GM12872 (cell line): ENCODE measurements at regions not wholly inside any gene's neighbourhood (a gene's known extent, or its start where the extent isn't known, plus 50 kb on each side); places are given as distances from the start of the nearest gene placed in this dataset.

Experiments used
- TF ChIP-seq, protein P1 (sequence below): IDR thresholded peaks from 3 replicates; pipeline ENCODE4 v1.5.1; 2011; ENCODE audit warnings: low read depth, mild to moderate bottlenecking, low read length, moderate library complexity; ENCODE audit not compliant: insufficient read depth

GRCh38 chr7:3107889-3108570 lies 64.4 kb upstream of the CARD11 start:
- TF ChIP-seq, protein P1, sequence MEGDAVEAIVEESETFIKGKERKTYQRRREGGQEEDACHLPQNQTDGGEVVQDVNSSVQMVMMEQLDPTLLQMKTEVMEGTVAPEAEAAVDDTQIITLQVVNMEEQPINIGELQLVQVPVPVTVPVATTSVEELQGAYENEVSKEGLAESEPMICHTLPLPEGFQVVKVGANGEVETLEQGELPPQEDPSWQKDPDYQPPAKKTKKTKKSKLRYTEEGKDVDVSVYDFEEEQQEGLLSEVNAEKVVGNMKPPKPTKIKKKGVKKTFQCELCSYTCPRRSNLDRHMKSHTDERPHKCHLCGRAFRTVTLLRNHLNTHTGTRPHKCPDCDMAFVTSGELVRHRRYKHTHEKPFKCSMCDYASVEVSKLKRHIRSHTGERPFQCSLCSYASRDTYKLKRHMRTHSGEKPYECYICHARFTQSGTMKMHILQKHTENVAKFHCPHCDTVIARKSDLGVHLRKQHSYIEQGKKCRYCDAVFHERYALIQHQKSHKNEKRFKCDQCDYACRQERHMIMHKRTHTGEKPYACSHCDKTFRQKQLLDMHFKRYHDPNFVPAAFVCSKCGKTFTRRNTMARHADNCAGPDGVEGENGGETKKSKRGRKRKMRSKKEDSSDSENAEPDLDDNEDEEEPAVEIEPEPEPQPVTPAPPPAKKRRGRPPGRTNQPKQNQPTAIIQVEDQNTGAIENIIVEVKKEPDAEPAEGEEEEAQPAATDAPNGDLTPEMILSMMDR = no peak

- TF ChIP-seq, protein P1 = no peak
Measured at GRCh38 chr7:3109311-3109915, 65.7 kb upstream of the CARD11 start.

GRCh38 chr7:3112479-3113134 lies 68.9 kb upstream of the CARD11 start:
- TF ChIP-seq, protein P1 = no peak

DNA sequence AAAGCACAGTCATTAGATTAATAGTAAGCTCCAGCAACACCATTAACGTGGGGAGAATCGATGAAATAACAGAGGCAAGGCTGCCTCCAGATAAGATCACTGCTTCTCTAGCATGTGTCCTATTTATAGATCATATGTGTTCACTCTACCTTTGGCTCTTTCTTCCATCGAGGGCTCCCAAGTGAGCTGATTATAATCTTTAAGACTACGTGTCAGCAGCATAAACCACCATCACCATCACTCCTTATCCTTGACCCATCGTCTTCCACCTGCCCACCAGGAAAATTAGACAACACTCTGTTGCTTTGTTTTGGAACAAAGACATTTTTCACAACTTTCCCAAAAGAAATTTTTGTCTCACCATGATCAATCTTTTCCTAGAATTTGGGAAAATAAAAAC lies 71.2 kb upstream of the CARD11 start:
- TF ChIP-seq, protein P1 = no peak

DNA sequence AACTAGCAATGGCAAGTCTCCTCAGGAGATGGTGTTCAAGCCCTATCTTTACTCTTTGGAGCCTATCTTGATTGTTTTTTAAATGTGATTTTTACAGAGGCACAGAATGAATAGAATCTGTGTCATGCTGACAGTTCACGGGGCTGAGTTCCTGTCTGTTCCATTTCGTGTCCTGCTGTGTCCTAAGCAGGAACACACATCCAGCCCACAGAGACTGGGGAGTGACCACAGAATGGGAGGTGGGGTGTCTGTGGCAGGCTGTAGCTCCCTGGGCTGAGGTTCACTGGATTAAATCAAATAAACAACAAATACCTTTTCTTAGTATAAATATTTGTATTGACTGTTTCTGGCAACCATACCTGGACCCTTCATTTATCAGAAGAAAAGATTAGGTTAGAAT lies 73.4 kb upstream of the CARD11 start:
- TF ChIP-seq, protein P1 = no peak

DNA sequence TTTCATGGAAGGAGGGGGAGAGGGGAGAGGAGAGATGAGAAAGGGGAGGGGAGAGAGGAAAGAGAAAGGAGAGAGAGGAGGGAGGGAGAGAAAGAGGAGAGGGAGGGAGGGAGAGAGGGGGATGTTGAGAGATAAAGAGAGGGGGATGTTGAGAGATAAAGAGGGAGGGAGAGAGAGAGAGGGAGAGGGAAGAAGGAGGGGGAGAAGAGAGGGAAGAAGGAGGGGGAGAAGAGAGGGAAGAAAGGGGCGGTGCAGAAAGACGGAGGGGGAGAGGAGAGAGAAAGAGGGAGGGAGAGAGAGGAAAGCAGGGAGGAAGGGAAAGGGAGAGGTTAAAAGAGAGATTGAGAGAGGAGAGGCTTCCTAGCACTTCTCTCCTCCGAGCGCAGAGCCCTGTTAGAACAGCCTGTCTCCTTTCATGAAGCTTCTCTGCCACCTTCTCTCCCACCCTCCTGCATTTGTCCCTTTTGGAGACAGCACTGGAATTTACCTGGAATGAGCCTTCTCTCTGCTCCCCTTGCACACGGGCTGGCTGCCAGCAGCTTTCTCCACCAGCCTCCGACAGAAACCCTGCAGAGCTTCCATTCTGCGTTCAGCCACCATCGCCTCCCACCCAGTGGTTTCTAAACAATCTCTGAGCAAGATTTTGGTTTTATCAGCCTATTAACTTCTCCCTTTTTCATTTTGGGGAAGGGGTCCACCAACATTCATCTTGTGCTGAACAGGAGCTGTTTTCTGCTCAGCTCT lies 74.0 kb upstream of the CARD11 start:
- TF ChIP-seq, protein P1 = no peak

GRCh38 chr7:3119963-3120362 lies 76.3 kb upstream of the CARD11 start:
- TF ChIP-seq, protein P1 = no peak
